ENCODE measurements at regions not wholly inside any gene's neighbourhood (a gene's known extent, or its start where the extent isn't known, plus 50 kb on each side); places are given as distances from the start of the nearest gene placed in this dataset.

GRCh38 chr13:64073203-64073602 lies 2657.6 kb upstream of the PCDH20 start:
- DNase-seq (no peak), ATAC-seq (no peak)
- H3K27ac ChIP-seq, result no peak overlapping the region
- H3K27me3 ChIP-seq, result no peaks in the 10 kb centered on the region
- H3K4me3 ChIP-seq, result no peak overlapping the region
- TF ChIP-seq CTCF (IDR thresholded peaks at IDR 0.05) (no peak), POLR2A (IDR thresholded peaks at IDR 0.05) (no peak)
- intact Hi-C loops (cut with DNase I), result no loop called here
- H3K36me3 ChIP-seq (replicated peaks in 1 of 2; ENCODE audit: insufficient read depth in 1 of 2, low read depth in 2 of 2), result no peaks in the 10 kb centered on the region
- no peaks in the 10 kb centered on the region for H3K4me1 ChIP-seq
- H3K9me3 ChIP-seq, result no peaks in the 10 kb centered on the region

- ATAC-seq (no peak), DNase-seq (no peak)
- Histone ChIP-seq H3K4me3 (no peak overlapping the region), H3K9me3 (no peaks in the 10 kb centered on the region), H3K27ac (no peak overlapping the region), H3K27me3 (no peaks in the 10 kb centered on the region), H3K4me1 (no peaks in the 10 kb centered on the region), H3K36me3 (replicated peaks in 1 of 2; ENCODE audit: insufficient read depth in 1 of 2, low read depth in 2 of 2) (no peaks in the 10 kb centered on the region)
- 62 to 70% methylated on average over 1 of the region's 1 CpG for WGBS, 2 donors
- intact Hi-C loops (cut with DNase I), result no loop called here
- TF ChIP-seq CTCF (IDR thresholded peaks at IDR 0.05) (no peak), POLR2A (IDR thresholded peaks at IDR 0.05) (no peak)
Observed at GRCh38 chr13:64071352-64071751, 2655.7 kb upstream of the PCDH20 start.

GRCh38 chr13:64069892-64070291 lies 2654.2 kb upstream of the PCDH20 start:
- intact Hi-C loops (cut with DNase I), result no loop called here
- DNase-seq (no peak), ATAC-seq (no peak)
- H3K4me1 ChIP-seq, result no peaks in the 10 kb centered on the region
- H3K27me3 ChIP-seq, result no peaks in the 10 kb centered on the region
- WGBS, 2 donors, result 39 to 58% methylated on average over 1 of the region's 1 CpG
- H3K36me3 ChIP-seq (replicated peaks in 1 of 2; ENCODE audit: insufficient read depth in 1 of 2, low read depth in 2 of 2), result no peaks in the 10 kb centered on the region
- no peak overlapping the region for H3K4me3 ChIP-seq
- no peaks in the 10 kb centered on the region for H3K9me3 ChIP-seq
- no peak overlapping the region for H3K27ac ChIP-seq
- TF ChIP-seq CTCF (IDR thresholded peaks at IDR 0.05), result no peak
- no peak for TF ChIP-seq POLR2A (IDR thresholded peaks at IDR 0.05)

- Histone ChIP-seq H3K27ac (no peak overlapping the region), H3K27me3 (no peaks in the 10 kb centered on the region), H3K4me3 (no peak overlapping the region), H3K9me3 (no peaks in the 10 kb centered on the region), H3K36me3 (replicated peaks in 1 of 2; ENCODE audit: insufficient read depth in 1 of 2, low read depth in 2 of 2) (no peaks in the 10 kb centered on the region), H3K4me1 (no peaks in the 10 kb centered on the region)
- WGBS, 2 donors, result 45 to 59% methylated on average over 2 of the region's 2 CpGs
- no peak for TF ChIP-seq POLR2A (IDR thresholded peaks at IDR 0.05)
- TF ChIP-seq CTCF (IDR thresholded peaks at IDR 0.05), result no peak
- intact Hi-C loops (cut with DNase I), result no loop called here
- DNase-seq, result no peak
- no peak for ATAC-seq
Observed at GRCh38 chr13:64066711-64067110, 2651.1 kb upstream of the PCDH20 start.

GRCh38 chr13:64061649-64062048 lies 2646.0 kb upstream of the PCDH20 start:
- intact Hi-C loops (cut with DNase I), result no loop called here
- ATAC-seq, result no peak
- Histone ChIP-seq H3K27me3 (no peaks in the 10 kb centered on the region), H3K27ac (no peak overlapping the region), H3K9me3 (no peaks in the 10 kb centered on the region), H3K4me3 (no peak overlapping the region), H3K36me3 (replicated peaks in 1 of 2; ENCODE audit: insufficient read depth in 1 of 2, low read depth in 2 of 2) (no peaks in the 10 kb centered on the region), H3K4me1 (no peaks in the 10 kb centered on the region)
- no peak for TF ChIP-seq POLR2A (IDR thresholded peaks at IDR 0.05)
- TF ChIP-seq CTCF (IDR thresholded peaks at IDR 0.05), result no peak
- 39 to 41% methylated on average over 2 of the region's 2 CpGs for WGBS, 2 donors
- no peak for DNase-seq
